Fibroblast of lung (primary cell): ENCODE measurements at regions not wholly inside any gene's neighbourhood (a gene's known extent, or its start where the extent isn't known, plus 50 kb on each side); places are given as distances from the start of the nearest gene placed in this dataset.
"Not testable (repeated sequence)": the region's sequence is repeated elsewhere in the genome, so short reads cannot be mapped to it uniquely, and the experiment has no call there.

Experiments used
- CTCF ChIP-seq, 2 donors: IDR thresholded peaks in 1 of 2; conservative IDR thresholded peaks in 1 of 2; 1 replicate in 1 of 2; 2 replicates in 1 of 2; pipeline ENCODE4 v1.5.1; 2011 to 2012; ENCODE audit warnings: low read length in 2 of 2, control low read depth in 1 of 2, inconsistent platforms in 1 of 2, low read depth in 1 of 2, mild to moderate bottlenecking in 1 of 2
- EZH2 ChIP-seq: IDR thresholded peaks from 2 replicates; pipeline ENCODE4 v1.5.1; 2012; ENCODE audit warnings: low read length, control low read depth, mild to moderate bottlenecking; ENCODE audit errors: missing control alignments

DNA sequence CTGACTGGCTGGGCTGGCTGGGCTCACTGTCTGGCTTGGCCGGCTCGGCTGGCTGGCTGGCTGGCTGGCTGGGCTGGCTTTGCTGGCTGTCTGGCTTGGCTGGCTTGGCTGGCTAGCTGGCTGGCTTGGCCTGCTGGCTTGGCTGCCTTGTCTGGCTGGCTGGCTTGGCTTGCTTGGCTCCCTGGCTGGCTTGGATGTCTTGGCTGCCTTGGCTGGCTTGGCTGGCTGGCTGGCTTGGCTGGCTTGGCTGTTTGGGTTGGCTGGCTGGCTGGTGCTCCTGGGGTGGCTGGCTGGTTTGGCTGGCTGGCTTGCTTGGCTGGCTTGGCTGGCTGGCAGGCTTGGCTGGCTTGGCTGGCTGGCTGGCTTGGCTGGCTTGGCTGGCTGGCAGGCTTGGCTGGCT lies 2836.9 kb downstream of the RPIA start:
- not testable (repeated sequence) for TF ChIP-seq CTCF (conservative IDR thresholded peaks at IDR 0.05 in 1 of 2, IDR thresholded peaks at IDR 0.05 in 1 of 2; ENCODE audit: low read depth in 1 of 2, low read length in 2 of 2); EZH2
